HepG2 (cell line): ENCODE measurements at regions not wholly inside any gene's neighbourhood (a gene's known extent, or its start where the extent isn't known, plus 50 kb on each side); places are given as distances from the start of the nearest gene placed in this dataset.

ENCODE experiments used
- ATAC-seq: fragments of 200-7000 bp; cut with Tn5 transposase; 3 replicates; pipeline ENCODE4 v1.9.1; 2020; ENCODE audit warnings: mild to moderate bottlenecking, moderate library complexity
- BruUV-seq: library from RNA; stranded (reverse); fragments of 400-500 nt; replicated peaks from 2 replicates; lab custom pipeline; 2021; lab: Mats Ljungman, UMichigan
- CTCF ChIA-PET: fragments of 300-600 bp; formaldehyde crosslinking; extraction: SDS; loops from one replicate; lab custom pipeline; 2021; ENCODE audit warnings: low total read pairs, inconsistent platforms, low intra/inter-chr PET ratio; lab: Yijun Ruan, JAX
- POLR2A ChIA-PET: fragments of 350-600 bp; sonication (Branson Sonifier 250); formaldehyde crosslinking; loops from one replicate; lab custom pipeline; 2020; ENCODE audit warnings: antibody characterized with exemption, inconsistent platforms; lab: Yijun Ruan, JAX
- DNase-seq: peaks from one replicate; pipeline ENCODE4 v3.0.0-alpha.2; 2015; ENCODE audit warnings: low spot score
- FAIRE-seq: peaks from 3 replicates; lab custom pipeline; 2011; peaks lifted over from hg19 to GRCh38; lab: Jason Lieb, UNC
- H2AFZ ChIP-seq: one replicate; pipeline ENCODE4 v1.6.1; 2011; ENCODE audit warnings: low read length, inconsistent platforms
- H3K27ac ChIP-seq: fragments of 300-600 bp; 3 replicates; pipeline ENCODE4 v1.8.0; 2011; ENCODE audit warnings: mixed run types, mild to moderate bottlenecking, mixed read lengths, low read length, inconsistent platforms; ENCODE audit not compliant: insufficient read depth; ENCODE audit errors: extremely low read length
- H3K27me3 ChIP-seq, 2 experiments: fragments of 200-600 bp in 1 of 2; 2 replicates in 1 of 2; 3 replicates in 1 of 2; pipeline versions ENCODE4 v1.6.0 to v1.8.0; 2011; ENCODE audit warnings: low read length in 2 of 2, mild to moderate bottlenecking in 2 of 2, moderate library complexity in 2 of 2, inconsistent platforms in 1 of 2; ENCODE audit not compliant: insufficient read depth in 2 of 2, control insufficient read depth in 1 of 2
- H3K36me3 ChIP-seq, 2 experiments: fragments of 200-600 bp in 1 of 2; replicated peaks in 1 of 2; 2 replicates in 1 of 2; 3 replicates in 1 of 2; pipeline versions ENCODE4 v1.5.1 to v1.8.0; 2011; ENCODE audit warnings: low read length in 2 of 2, inconsistent platforms in 1 of 2; ENCODE audit not compliant: insufficient read depth in 2 of 2, control insufficient read depth in 1 of 2
- H3K4me1 ChIP-seq: 2 replicates; pipeline ENCODE4 v1.5.1; 2012; ENCODE audit warnings: low read length, inconsistent platforms; ENCODE audit not compliant: insufficient read depth
- H3K4me2 ChIP-seq: 2 replicates; pipeline ENCODE4 v1.6.0; 2011; ENCODE audit warnings: low read depth, low read length, inconsistent platforms
- H3K4me3 ChIP-seq, 3 experiments: fragments of 200-600 bp in 1 of 3; sonication (generic), shearing (Covaris generic) in 1 of 3; replicated peaks in 1 of 3; 2 replicates each; pipeline ENCODE4 v1.5.1; 2011 to 2016; ENCODE audit warnings: low read length in 3 of 3, inconsistent platforms in 2 of 3, low read depth in 2 of 3, mild to moderate bottlenecking in 2 of 3, control low read depth in 1 of 3, mixed read lengths in 1 of 3; ENCODE audit not compliant: insufficient read depth in 1 of 3
- H3K79me2 ChIP-seq: one replicate; pipeline ENCODE4 v1.6.1; 2011; ENCODE audit warnings: low read length, inconsistent platforms; ENCODE audit not compliant: insufficient read depth
- H3K9ac ChIP-seq: 2 replicates; pipeline ENCODE4 v1.6.0; 2011; ENCODE audit warnings: mild to moderate bottlenecking, low read depth, low read length, inconsistent platforms; ENCODE audit not compliant: insufficient read depth
- H3K9me3 ChIP-seq: 2 replicates; pipeline ENCODE4 v1.5.1; 2012; ENCODE audit warnings: mild to moderate bottlenecking, low read length
- H4K20me1 ChIP-seq: 2 replicates; pipeline ENCODE4 v1.6.0; 2011; ENCODE audit warnings: inconsistent platforms, mild to moderate bottlenecking, low read length, moderate library complexity; ENCODE audit not compliant: insufficient read depth
- MAX ChIP-seq: IDR thresholded peaks from 2 replicates; pipeline ENCODE4 v1.6.1; 2012; ENCODE audit warnings: inconsistent platforms
- MED13 ChIP-seq: sonication (generic); formaldehyde crosslinking; IDR thresholded peaks from 2 replicates; pipeline ENCODE4 v1.5.0; 2020; ENCODE audit warnings: missing genetic modification reagents
- NRL ChIP-seq: sonication (generic); formaldehyde crosslinking; IDR thresholded peaks from 2 replicates; pipeline ENCODE4 v1.5.0; 2020; ENCODE audit warnings: missing genetic modification reagents, mild to moderate bottlenecking, moderate library complexity, borderline replicate concordance
- PRMT3 ChIP-seq: sonication (generic); formaldehyde crosslinking; IDR thresholded peaks from 2 replicates; pipeline ENCODE4 v1.8.1; 2022; ENCODE audit warnings: low read depth, mild to moderate bottlenecking, moderate library complexity, missing genetic modification reagents, borderline replicate concordance
- RNF219 ChIP-seq: sonication (generic); formaldehyde crosslinking; IDR thresholded peaks from 2 replicates; pipeline ENCODE4 v1.5.0; 2020; ENCODE audit warnings: mild to moderate bottlenecking, missing genetic modification reagents
- SAP130 ChIP-seq: IDR thresholded peaks from 2 replicates; pipeline ENCODE4 v1.6.1; 2016; ENCODE audit warnings: low read depth
- SMAD1 ChIP-seq: sonication (generic); formaldehyde crosslinking; IDR thresholded peaks from 2 replicates; pipeline ENCODE4 v1.4.0; 2020; ENCODE audit warnings: missing genetic modification reagents, low read depth, mild to moderate bottlenecking, borderline replicate concordance
- ZBTB38 ChIP-seq: sonication (generic); formaldehyde crosslinking; IDR thresholded peaks from 2 replicates; pipeline ENCODE4 v1.5.1; 2020; ENCODE audit warnings: mild to moderate bottlenecking, missing genetic modification reagents
- ZNF317 ChIP-seq: sonication (generic); formaldehyde crosslinking; IDR thresholded peaks from 2 replicates; pipeline ENCODE4 v1.5.0; 2020; ENCODE audit warnings: mild to moderate bottlenecking, missing genetic modification reagents
- ZNF644 ChIP-seq: IDR thresholded peaks from 2 replicates; pipeline ENCODE4 v1.6.1; 2016; ENCODE audit warnings: low read depth
- WGBS: methylation state at CpG from one replicate; pipeline ENCODE4 v1.1.6; 2017; ENCODE audit warnings: low lambda C conversion rate; 5-methylcytosine and 5-hydroxymethylcytosine counted together
- in situ Hi-C: cut with HindIII; loops from 2 replicates; pipeline ENCODE4 v1.10.0; 2017; ENCODE audit warnings: low pct_unique_long_range_greater_than_20kb; ENCODE audit not compliant: extremely low pct_ligation_motif_present
- intact Hi-C: fragments of 100-400 bp; cut with micrococcal nuclease; formaldehyde crosslinking; loops from one replicate; pipeline ENCODE4 v1.10.0; 2022; ENCODE audit not compliant: unreplicated experiment

DNA sequence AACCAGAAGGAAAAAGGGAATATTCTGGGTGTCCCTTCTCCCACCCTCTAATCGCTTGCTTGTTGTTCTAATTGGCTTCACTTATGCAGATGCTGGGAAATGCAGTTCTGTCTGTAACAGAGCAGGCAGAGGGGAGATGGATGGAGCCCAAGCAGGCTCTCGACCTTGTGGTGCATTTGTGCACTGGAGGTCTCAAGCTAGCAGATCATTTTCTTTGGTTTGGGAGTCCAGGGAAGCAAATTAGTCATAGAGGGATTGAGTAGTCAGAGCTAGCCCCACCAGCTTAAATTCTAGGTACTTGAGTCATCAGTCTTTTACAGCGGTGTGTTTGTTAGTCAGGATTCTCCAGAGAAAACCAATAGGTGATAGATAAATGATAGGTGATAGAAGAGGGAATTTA lies 234.7 kb upstream of the ECI2 start:
- POLR2A ChIA-PET, result no interaction called here
- Histone ChIP-seq H3K9me3 (no peaks in the 10 kb centered on the region), H4K20me1 (no peaks in the 10 kb centered on the region), H3K4me3 (no peak overlapping the region), H3K36me3 (no peaks in the 10 kb centered on the region), H2AFZ (no peak overlapping the region), H3K4me1 (no peaks in the 10 kb centered on the region), H3K9ac (no peak overlapping the region), H3K79me2 (no peaks in the 10 kb centered on the region), H3K27me3 (peaks cover 0 to 55% of the 10 kb centered on the region in 2 experiments; a peak in 4 of 5 replicates), H3K27ac (no peak overlapping the region), H3K4me2 (no peak overlapping the region)
- in situ Hi-C loops (no loop called here), intact Hi-C loops (no loop called here)
- FAIRE-seq (no peak), ATAC-seq (no peak), DNase-seq (no peak)
- no TSS peak for BruUV-seq
- TF ChIP-seq ZNF644 (CRISPR knock-in tag) (no peak), SMAD1 (CRISPR knock-in tag) (no peak), ZNF317 (no peak), ZBTB38 (CRISPR knock-in tag) (no peak), NRL (CRISPR knock-in tag) (no peak), RNF219 (no peak), PRMT3 (CRISPR knock-in tag) (no peak), MAX (no peak), MED13 (no peak), SAP130 (CRISPR knock-in tag) (no peak)
- CTCF ChIA-PET, result no interaction called here
- WGBS, result 0% methylated on average over 3 of the region's 3 CpGs
